ENCODE measurements at regions not wholly inside any gene's neighbourhood (a gene's known extent, or its start where the extent isn't known, plus 50 kb on each side); places are given as distances from the start of the nearest gene placed in this dataset.

GRCh38 chr3:117074826-117075225, 365.2 kb downstream of the TUSC7 start:
- Histone ChIP-seq H3K4me3 (no peak overlapping the region), H3K27ac (no peak overlapping the region), H3K27me3 (replicated peaks in 1 of 7) (no peaks in the 10 kb centered on the region), H3K9me3 (no peaks in the 10 kb centered on the region), H3K4me1 (no peaks in the 10 kb centered on the region), H3K36me3 (no peaks in the 10 kb centered on the region)
- intact Hi-C loops (cut with DNase I; ENCODE audit: low total_unique reads), result no loop called here
- WGBS, 5 donors, result 52 to 70% (median 61%) methylated on average over 3 of the region's 3 CpGs
- no peak for TF ChIP-seq POLR2AphosphoS5 (IDR thresholded peaks at IDR 0.05)
- no peak for TF ChIP-seq CTCF (IDR thresholded peaks at IDR 0.05 in 8 of 11, conservative IDR thresholded peaks at IDR 0.05 in 3 of 11)
- no peak for TF ChIP-seq POLR2A (IDR thresholded peaks at IDR 0.05)
- no peak for DNase-seq

- Histone ChIP-seq H3K27me3 (replicated peaks in 1 of 7) (no peaks in the 10 kb centered on the region), H3K4me3 (no peak overlapping the region), H3K9me3 (no peaks in the 10 kb centered on the region), H3K4me1 (no peaks in the 10 kb centered on the region), H3K36me3 (no peaks in the 10 kb centered on the region), H3K27ac (no peak overlapping the region)
- 81 to 89% (median 82%) methylated on average over 4 of the region's 4 CpGs for WGBS, 5 donors
- intact Hi-C loops (cut with DNase I; ENCODE audit: low total_unique reads), result no loop called here
- TF ChIP-seq POLR2A (IDR thresholded peaks at IDR 0.05), result no peak
- TF ChIP-seq POLR2AphosphoS5 (IDR thresholded peaks at IDR 0.05), result no peak
- no peak for TF ChIP-seq CTCF (IDR thresholded peaks at IDR 0.05 in 8 of 11, conservative IDR thresholded peaks at IDR 0.05 in 3 of 11)
- DNase-seq, result no peak
Measured at GRCh38 chr3:117079997-117080396, 370.4 kb downstream of the TUSC7 start.

- H3K4me1 ChIP-seq, result no peaks in the 10 kb centered on the region
- no peaks in the 10 kb centered on the region for H3K27me3 ChIP-seq (replicated peaks in 1 of 7)
- H3K9me3 ChIP-seq, result no peaks in the 10 kb centered on the region
- H3K36me3 ChIP-seq, result no peaks in the 10 kb centered on the region
- 62 to 86% (median 81%) methylated on average over 2 of the region's 2 CpGs for WGBS, 5 donors
- no peak for DNase-seq
- TF ChIP-seq POLR2A (IDR thresholded peaks at IDR 0.05) (no peak), POLR2AphosphoS5 (IDR thresholded peaks at IDR 0.05) (no peak), CTCF (IDR thresholded peaks at IDR 0.05 in 8 of 11, conservative IDR thresholded peaks at IDR 0.05 in 3 of 11) (no peak)
- intact Hi-C loops (cut with DNase I; ENCODE audit: low total_unique reads), result no loop called here
- H3K4me3 ChIP-seq, result no peak overlapping the region
- no peak overlapping the region for H3K27ac ChIP-seq
Measured at GRCh38 chr3:117080872-117081271, 371.3 kb downstream of the TUSC7 start.

GRCh38 chr3:117084277-117084676, 374.7 kb downstream of the TUSC7 start:
- intact Hi-C loops (cut with DNase I; ENCODE audit: low total_unique reads), result no loop called here
- Histone ChIP-seq H3K9me3 (peaks cover 0 to 7% (median 0%) of the 10 kb centered on the region in 8 donors), H3K4me1 (no peaks in the 10 kb centered on the region), H3K27me3 (replicated peaks in 1 of 7) (no peaks in the 10 kb centered on the region), H3K36me3 (no peaks in the 10 kb centered on the region), H3K27ac (peak overlapping the region in 1 of 8 donors; percentile 38), H3K4me3 (no peak overlapping the region)
- no peak for TF ChIP-seq CTCF (IDR thresholded peaks at IDR 0.05 in 8 of 11, conservative IDR thresholded peaks at IDR 0.05 in 3 of 11)
- TF ChIP-seq POLR2AphosphoS5 (IDR thresholded peaks at IDR 0.05), result no peak
- TF ChIP-seq POLR2A (IDR thresholded peaks at IDR 0.05), result no peak
- WGBS, 5 donors, result 45 to 60% (median 55%) methylated on average over 3 of the region's 3 CpGs
- DNase-seq, result no peak

All from spleen (tissue), 11 donors.